NCI-H2107 (cell line): ENCODE measurements at regions not wholly inside any gene's neighbourhood (a gene's known extent, or its start where the extent isn't known, plus 50 kb on each side); places are given as distances from the start of the nearest gene placed in this dataset.

Experiments used
- DNase-seq: peaks from one replicate; lab custom pipeline; 2025; lab: John Stamatoyannopoulos, UW

- DNase-seq, result no peak
Observed at GRCh38 chr17:34711646-34712045, 132.3 kb downstream of the TMEM132E start.

- DNase-seq, result no peak
Observed at GRCh38 chr17:34710226-34710625, 130.8 kb downstream of the TMEM132E start.

- no peak for DNase-seq
Observed at GRCh38 chr17:34709158-34709754, 129.9 kb downstream of the TMEM132E start.

- no peak for DNase-seq
Observed at GRCh38 chr17:34706029-34706428, 126.6 kb downstream of the TMEM132E start.

- no peak for DNase-seq
Observed at GRCh38 chr17:34703533-34703932, 124.2 kb downstream of the TMEM132E start.

GRCh38 chr17:34699181-34699580 lies 119.8 kb downstream of the TMEM132E start:
- no peak for DNase-seq

- DNase-seq, result no peak
Observed at GRCh38 chr17:34692920-34693319, 113.5 kb downstream of the TMEM132E start.
